ENCODE measurements at regions not wholly inside any gene's neighbourhood (a gene's known extent, or its start where the extent isn't known, plus 50 kb on each side); places are given as distances from the start of the nearest gene placed in this dataset.
A peak's percentile ranks its signal among the peaks of the same experiment; 100 is the strongest.

- no peak for DNase-seq (ENCODE audit: low read depth)
Observed at GRCh38 chr7:46832136-46832535, 749.8 kb downstream of the TNS3 start.

GRCh38 chr7:46819819-46820218, 762.1 kb downstream of the TNS3 start:
- no peak for DNase-seq (ENCODE audit: low read depth)

GRCh38 chr7:46814516-46815250, 767.2 kb downstream of the TNS3 start:
- DNase-seq (ENCODE audit: low read depth), result peak; percentile 57

GRCh38 chr7:46812101-46812675, 769.7 kb downstream of the TNS3 start:
- DNase-seq (ENCODE audit: low read depth), result no peak

- DNase-seq (ENCODE audit: low read depth), result peak; percentile 90
Observed at GRCh38 chr7:46811529-46811928, 770.4 kb downstream of the TNS3 start.

- no peak for DNase-seq (ENCODE audit: low read depth)
Observed at GRCh38 chr7:46810986-46811385, 770.9 kb downstream of the TNS3 start.

GRCh38 chr7:46809886-46810285, 772.0 kb downstream of the TNS3 start:
- DNase-seq (ENCODE audit: low read depth), result no peak

GRCh38 chr7:46806856-46807255, 775.1 kb downstream of the TNS3 start:
- DNase-seq (ENCODE audit: low read depth), result no peak

GRCh38 chr7:46802479-46802878, 779.4 kb downstream of the TNS3 start:
- DNase-seq (ENCODE audit: low read depth), result no peak

GRCh38 chr7:46791188-46791587, 790.7 kb downstream of the TNS3 start:
- DNase-seq (ENCODE audit: low read depth), result no peak

GRCh38 chr7:46786995-46787394, 794.9 kb downstream of the TNS3 start:
- no peak for DNase-seq (ENCODE audit: low read depth)

- peak; percentile 69 for DNase-seq (ENCODE audit: low read depth)
Observed at GRCh38 chr7:46786221-46786954, 795.5 kb downstream of the TNS3 start.

- peak; percentile 91 for DNase-seq (ENCODE audit: low read depth)
Observed at GRCh38 chr7:46784732-46785131, 797.2 kb downstream of the TNS3 start.

GRCh38 chr7:46781901-46782439, 799.9 kb downstream of the TNS3 start:
- DNase-seq (ENCODE audit: low read depth), result peak; percentile 39

- DNase-seq (ENCODE audit: low read depth), result peak; percentile 39
Observed at GRCh38 chr7:46776790-46777189, 805.1 kb downstream of the TNS3 start.

GRCh38 chr7:46775776-46776175, 806.1 kb downstream of the TNS3 start:
- DNase-seq (ENCODE audit: low read depth), result no peak

GRCh38 chr7:46775020-46775419, 806.9 kb downstream of the TNS3 start:
- no peak for DNase-seq (ENCODE audit: low read depth)

- DNase-seq (ENCODE audit: low read depth), result no peak
Observed at GRCh38 chr7:46774515-46774914, 807.4 kb downstream of the TNS3 start.

GRCh38 chr7:46772776-46773175, 809.1 kb downstream of the TNS3 start:
- DNase-seq (ENCODE audit: low read depth), result no peak

GRCh38 chr7:46767071-46767470, 814.8 kb downstream of the TNS3 start:
- DNase-seq (ENCODE audit: low read depth), result no peak

GRCh38 chr7:46764100-46764936, 817.6 kb downstream of the TNS3 start:
- peak; percentile 98 for DNase-seq (ENCODE audit: low read depth)

All from HT1080 (cell line).